Kidney epithelial cell (primary cell): ENCODE measurements at regions not wholly inside any gene's neighbourhood (a gene's known extent, or its start where the extent isn't known, plus 50 kb on each side); places are given as distances from the start of the nearest gene placed in this dataset.

Experiments
- DNase-seq: peaks from one replicate; pipeline ENCODE4 v3.0.0-alpha.2; 2010; ENCODE audit warnings: low read depth
- H3K27me3 ChIP-seq: 2 replicates; pipeline ENCODE4 v1.6.0; 2011; ENCODE audit warnings: low read length; ENCODE audit not compliant: control insufficient read depth, insufficient read depth
- H3K36me3 ChIP-seq: 2 replicates; pipeline ENCODE4 v1.5.1; 2011; ENCODE audit warnings: low read length; ENCODE audit not compliant: control insufficient read depth, insufficient read depth
- H3K4me3 ChIP-seq: 2 replicates; pipeline ENCODE4 v1.5.1; 2011; ENCODE audit warnings: low read depth, mild to moderate bottlenecking, control low read depth, low read length
- CTCF ChIP-seq: IDR thresholded peaks from 2 replicates; pipeline ENCODE4 v1.5.1; 2011; ENCODE audit warnings: mild to moderate bottlenecking, moderate library complexity, low read length, control low read depth, inconsistent platforms; ENCODE audit not compliant: insufficient read depth, poor library complexity, severe bottlenecking

- Histone ChIP-seq H3K27me3 (no peaks in the 10 kb centered on the region), H3K36me3 (no peaks in the 10 kb centered on the region), H3K4me3 (no peak overlapping the region)
- no peak for TF ChIP-seq CTCF
- DNase-seq: no peak
These were observed 669.7 kb downstream of the NR2F1-AS1 start for GRCh38 chr5:92911293-92911692.

GRCh38 chr5:92909602-92909962 lies 671.4 kb downstream of the NR2F1-AS1 start:
- peak; percentile 75 for TF ChIP-seq CTCF
- Histone ChIP-seq H3K36me3 (no peaks in the 10 kb centered on the region), H3K4me3 (no peak overlapping the region), H3K27me3 (no peaks in the 10 kb centered on the region)
- DNase-seq: no peak

GRCh38 chr5:92908952-92909601 lies 671.9 kb downstream of the NR2F1-AS1 start:
- DNase-seq: no peak
- H3K4me3 ChIP-seq: no peak overlapping the region
- no peaks in the 10 kb centered on the region for H3K27me3 ChIP-seq
- no peaks in the 10 kb centered on the region for H3K36me3 ChIP-seq
- no peak for TF ChIP-seq CTCF

GRCh38 chr5:92907938-92908606 lies 672.9 kb downstream of the NR2F1-AS1 start:
- TF ChIP-seq CTCF: no peak
- DNase-seq: no peak
- no peak overlapping the region for H3K4me3 ChIP-seq
- no peaks in the 10 kb centered on the region for H3K36me3 ChIP-seq
- H3K27me3 ChIP-seq: no peaks in the 10 kb centered on the region

GRCh38 chr5:92906798-92907376 lies 674.1 kb downstream of the NR2F1-AS1 start:
- no peak for DNase-seq
- no peak for TF ChIP-seq CTCF
- H3K27me3 ChIP-seq: no peaks in the 10 kb centered on the region
- no peaks in the 10 kb centered on the region for H3K36me3 ChIP-seq
- no peak overlapping the region for H3K4me3 ChIP-seq
